HG02884 (cell line): ENCODE measurements at regions not wholly inside any gene's neighbourhood (a gene's known extent, or its start where the extent isn't known, plus 50 kb on each side); places are given as distances from the start of the nearest gene placed in this dataset.
"Not testable (repeated sequence)": the region's sequence is repeated elsewhere in the genome, so short reads cannot be mapped to it uniquely, and the experiment has no call there.

Experiments
- ATAC-seq: cut with Tn5 transposase; IDR thresholded peaks from one replicate; pipeline ENCODE4 v1.9.1; 2021; ENCODE audit warnings: mild to moderate bottlenecking, moderate library complexity; ENCODE audit not compliant: unreplicated experiment

DNA sequence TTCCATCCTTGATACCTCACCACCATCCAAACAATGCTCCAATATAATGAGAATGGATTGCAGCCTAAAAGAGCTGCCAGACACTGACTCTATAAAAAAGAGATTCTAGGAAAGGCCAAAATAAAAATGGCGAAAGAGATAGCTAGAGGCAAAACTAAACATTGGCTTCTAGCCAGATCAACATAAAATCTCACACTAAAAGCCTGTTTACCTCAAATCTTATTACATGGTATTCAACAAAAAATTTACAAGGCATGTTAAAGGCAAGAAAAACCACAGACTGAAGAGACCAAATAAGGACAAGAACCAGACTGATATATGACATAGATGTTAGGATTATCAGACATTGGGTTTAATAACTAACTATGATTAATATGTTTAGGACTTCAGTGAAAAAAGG lies 1127.0 kb downstream of the DNAJB9 start:
- no peak for ATAC-seq

- ATAC-seq = no peak
Measured at GRCh38 chr7:109699661-109700060, 1130.0 kb downstream of the DNAJB9 start.

DNA sequence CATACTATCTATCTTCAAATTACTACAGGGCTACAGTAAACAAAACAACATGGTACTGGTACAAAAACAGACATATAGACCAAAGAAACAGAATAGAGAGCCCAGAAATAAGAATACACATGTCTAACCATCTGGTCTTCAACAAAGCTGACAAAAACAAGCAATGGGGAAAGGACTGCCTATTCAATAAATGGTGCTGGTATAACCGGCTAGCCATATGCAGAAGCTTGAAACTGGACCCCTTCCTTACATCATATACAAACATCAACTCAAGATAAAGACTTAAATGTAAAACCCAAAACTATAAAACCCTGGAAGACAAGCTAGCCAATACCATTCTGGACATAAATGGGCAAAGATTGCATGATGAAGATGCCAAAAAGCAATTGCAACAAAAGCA lies 1143.7 kb downstream of the DNAJB9 start:
- ATAC-seq = no peak

DNA sequence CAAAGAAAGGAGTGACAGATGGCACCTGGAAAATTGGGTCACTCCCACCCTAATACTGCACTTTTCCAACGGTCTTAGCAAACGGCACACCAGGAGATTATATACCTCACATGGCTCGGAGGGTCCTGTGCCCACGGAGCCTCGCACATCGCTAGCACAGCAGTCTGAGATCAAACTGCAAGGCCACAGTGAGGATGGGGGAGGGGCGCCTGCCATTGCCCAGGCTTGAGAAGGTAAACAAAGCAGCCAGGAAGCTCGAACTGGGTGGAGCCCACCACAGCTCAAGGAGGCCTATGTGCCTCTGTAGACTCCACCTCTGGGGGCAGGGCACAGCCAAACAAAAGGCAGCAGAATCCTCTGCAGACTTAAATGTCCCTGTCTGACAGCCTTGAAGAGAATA lies 1149.7 kb downstream of the DNAJB9 start:
- not testable (repeated sequence) for ATAC-seq

GRCh38 chr7:109734601-109735000 lies 1164.9 kb downstream of the DNAJB9 start:
- ATAC-seq = no peak

DNA sequence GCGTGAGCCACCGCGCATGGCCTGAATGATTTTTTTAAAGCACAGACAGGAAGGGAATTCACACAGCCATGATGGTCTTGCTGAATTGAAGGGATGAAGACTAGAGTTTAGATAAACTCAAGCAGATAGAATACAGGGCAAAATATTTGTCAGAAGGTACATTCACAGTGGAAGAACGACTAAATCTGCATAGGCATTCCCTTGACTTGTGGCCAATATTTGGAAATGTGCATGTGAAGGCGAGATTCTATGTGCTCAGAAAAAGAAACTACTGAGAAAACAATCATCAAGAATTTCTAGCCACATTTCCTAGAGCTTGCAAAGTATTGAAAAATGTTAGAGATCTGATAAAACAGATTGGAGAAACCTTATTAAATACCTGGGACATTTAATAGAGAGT lies 1166.2 kb downstream of the DNAJB9 start:
- ATAC-seq = no peak

- ATAC-seq = no peak
Measured at GRCh38 chr7:109745677-109746410, 1176.2 kb downstream of the DNAJB9 start.

- no peak for ATAC-seq
Measured at GRCh38 chr7:109751241-109751640, 1181.6 kb downstream of the DNAJB9 start.

DNA sequence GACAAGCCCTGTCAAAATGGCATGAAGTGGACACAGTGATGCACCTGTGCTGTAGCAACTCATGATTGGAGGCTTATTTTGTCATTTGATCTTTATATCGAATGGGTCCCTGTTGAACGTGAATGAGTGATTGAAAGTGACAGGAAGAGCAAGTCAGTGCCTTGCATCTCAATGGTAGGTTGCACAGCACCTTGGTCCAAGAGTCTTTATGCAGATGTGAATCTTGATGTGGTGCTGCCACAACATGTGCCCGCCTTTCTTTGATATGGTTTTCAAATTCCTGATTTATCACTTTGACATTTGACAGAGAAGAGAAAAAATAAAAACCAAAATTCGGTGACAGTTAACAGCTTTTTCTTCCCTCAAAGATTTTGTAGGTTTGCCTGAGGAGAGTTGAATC lies 1182.4 kb downstream of the DNAJB9 start:
- ATAC-seq = no peak

- ATAC-seq = no peak
Measured at GRCh38 chr7:109757713-109758112, 1188.0 kb downstream of the DNAJB9 start.

GRCh38 chr7:109763611-109764010 lies 1193.9 kb downstream of the DNAJB9 start:
- no peak for ATAC-seq

GRCh38 chr7:109772161-109772560 lies 1202.5 kb downstream of the DNAJB9 start:
- no peak for ATAC-seq

DNA sequence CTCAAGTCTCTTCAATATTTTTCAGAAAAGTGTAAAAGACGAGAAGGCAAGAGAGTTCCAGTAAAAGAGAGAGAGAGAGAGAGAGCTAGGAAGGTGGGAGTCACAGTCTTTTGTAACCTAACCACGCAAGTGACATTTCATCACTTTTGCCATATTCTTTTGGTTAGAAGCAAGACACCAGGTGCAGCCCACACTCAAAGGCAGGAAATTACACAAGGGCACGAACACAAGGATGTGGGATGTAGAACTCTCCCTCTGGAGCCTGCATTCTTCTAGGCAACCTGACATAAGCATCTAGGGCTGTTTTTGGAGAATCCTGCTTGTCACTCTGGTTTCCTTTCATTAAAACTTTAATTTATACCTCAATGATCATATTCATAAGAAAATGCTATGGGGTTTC lies 1213.1 kb downstream of the DNAJB9 start:
- no peak for ATAC-seq

GRCh38 chr7:109806548-109806947 lies 1236.9 kb downstream of the DNAJB9 start:
- ATAC-seq = no peak

- no peak for ATAC-seq
Measured at GRCh38 chr7:109821156-109821555, 1251.5 kb downstream of the DNAJB9 start.

- no peak for ATAC-seq
Measured at GRCh38 chr7:109834851-109835250, 1256.1 kb upstream of the LRRN3 start.

GRCh38 chr7:109835577-109835976 lies 1255.3 kb upstream of the LRRN3 start:
- no peak for ATAC-seq

GRCh38 chr7:109836016-109836415 lies 1254.9 kb upstream of the LRRN3 start:
- no peak for ATAC-seq

DNA sequence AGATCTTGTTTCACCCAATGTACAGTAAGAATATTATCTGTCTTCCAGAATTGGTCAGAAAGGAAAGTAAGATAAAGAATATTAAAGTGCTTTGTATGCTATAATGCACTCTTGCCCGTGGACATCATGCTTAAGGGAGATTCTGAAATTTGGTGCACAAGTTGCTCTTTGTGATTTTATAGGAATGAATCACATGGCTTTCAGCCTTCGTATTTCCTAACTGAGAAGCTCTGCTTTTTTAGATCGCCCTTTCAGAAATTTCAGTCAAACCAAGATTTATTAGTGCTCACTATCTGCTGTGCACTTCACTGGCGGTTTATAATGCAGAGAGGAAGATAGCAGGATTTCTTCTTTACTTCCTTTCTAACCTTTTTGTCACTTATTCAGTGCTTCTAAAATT lies 1248.5 kb upstream of the LRRN3 start:
- no peak for ATAC-seq

DNA sequence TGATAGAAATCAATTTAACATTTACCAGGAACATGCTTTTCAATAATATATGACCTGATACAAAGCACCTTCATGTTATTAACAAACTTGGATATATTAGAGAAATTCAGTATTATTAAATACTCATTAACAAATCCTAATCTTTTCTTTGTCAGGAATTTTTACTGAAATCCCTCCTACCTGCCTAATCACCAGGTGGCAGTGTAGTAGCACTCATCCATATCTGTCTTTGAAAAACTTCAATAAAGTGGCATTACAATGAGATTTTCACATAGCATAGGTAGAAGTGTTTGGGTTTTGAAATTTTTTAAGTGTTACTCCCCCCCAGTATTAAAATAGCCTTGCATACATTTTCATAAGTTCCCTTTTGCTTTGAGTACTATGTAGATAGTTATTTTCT lies 1246.6 kb upstream of the LRRN3 start:
- ATAC-seq = no peak

- no peak for ATAC-seq
Measured at GRCh38 chr7:109864230-109864629, 1226.7 kb upstream of the LRRN3 start.

GRCh38 chr7:109868215-109868860 lies 1222.6 kb upstream of the LRRN3 start:
- no peak for ATAC-seq

- no peak for ATAC-seq
Measured at GRCh38 chr7:109873296-109873695, 1217.6 kb upstream of the LRRN3 start.
